ENCODE measurements at regions not wholly inside any gene's neighbourhood (a gene's known extent, or its start where the extent isn't known, plus 50 kb on each side); places are given as distances from the start of the nearest gene placed in this dataset.

- TF ChIP-seq, protein P1, sequence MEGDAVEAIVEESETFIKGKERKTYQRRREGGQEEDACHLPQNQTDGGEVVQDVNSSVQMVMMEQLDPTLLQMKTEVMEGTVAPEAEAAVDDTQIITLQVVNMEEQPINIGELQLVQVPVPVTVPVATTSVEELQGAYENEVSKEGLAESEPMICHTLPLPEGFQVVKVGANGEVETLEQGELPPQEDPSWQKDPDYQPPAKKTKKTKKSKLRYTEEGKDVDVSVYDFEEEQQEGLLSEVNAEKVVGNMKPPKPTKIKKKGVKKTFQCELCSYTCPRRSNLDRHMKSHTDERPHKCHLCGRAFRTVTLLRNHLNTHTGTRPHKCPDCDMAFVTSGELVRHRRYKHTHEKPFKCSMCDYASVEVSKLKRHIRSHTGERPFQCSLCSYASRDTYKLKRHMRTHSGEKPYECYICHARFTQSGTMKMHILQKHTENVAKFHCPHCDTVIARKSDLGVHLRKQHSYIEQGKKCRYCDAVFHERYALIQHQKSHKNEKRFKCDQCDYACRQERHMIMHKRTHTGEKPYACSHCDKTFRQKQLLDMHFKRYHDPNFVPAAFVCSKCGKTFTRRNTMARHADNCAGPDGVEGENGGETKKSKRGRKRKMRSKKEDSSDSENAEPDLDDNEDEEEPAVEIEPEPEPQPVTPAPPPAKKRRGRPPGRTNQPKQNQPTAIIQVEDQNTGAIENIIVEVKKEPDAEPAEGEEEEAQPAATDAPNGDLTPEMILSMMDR (IDR thresholded peaks at IDR 0.05; ENCODE audit: poor library complexity), result no peak
- TF ChIP-seq EZH2phosphoT487 (IDR thresholded peaks at IDR 0.05; ENCODE audit: low read depth, severe bottlenecking, unreplicated experiment) (no peak), EZH2 (IDR thresholded peaks at IDR 0.05; ENCODE audit: borderline replicate concordance) (no peak)
Measured at GRCh38 chr13:87208636-87209035, 462.5 kb upstream of the SLITRK5 start.

Measured in hepatocyte (in vitro differentiated cells).